ENCODE measurements at regions not wholly inside any gene's neighbourhood (a gene's known extent, or its start where the extent isn't known, plus 50 kb on each side); places are given as distances from the start of the nearest gene placed in this dataset.
A peak's percentile ranks its signal among the peaks of the same experiment; 100 is the strongest.

DNA sequence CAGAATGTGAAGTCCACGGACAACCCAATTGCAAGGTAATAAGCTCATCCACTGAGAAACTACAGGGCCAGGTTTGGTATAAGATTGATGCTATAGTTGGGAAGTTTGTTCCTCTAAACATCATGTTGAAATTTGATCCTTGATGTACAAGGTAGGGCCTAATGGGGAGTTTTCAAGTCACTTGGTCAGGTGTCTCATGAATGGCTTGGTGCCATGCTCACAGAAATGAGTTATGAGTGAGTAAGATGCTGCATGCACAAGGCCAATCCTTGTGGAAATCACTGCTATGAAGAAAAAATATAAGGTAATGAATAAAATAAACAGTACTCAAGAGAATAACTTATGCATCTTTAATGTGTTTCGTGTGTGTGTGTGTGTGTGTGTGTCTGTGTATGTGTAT is 1891.2 kb downstream of the NCAM2 start:
- DNase-seq (ENCODE audit: low read depth, low spot score), result no peak
- H3K4me3 ChIP-seq (ENCODE audit: low read depth, low read length), result no peak overlapping the region
- in situ Hi-C loops (cut with HindIII; ENCODE audit: low sequenced_read_pairs), result no loop called here
- TF ChIP-seq, protein P1, sequence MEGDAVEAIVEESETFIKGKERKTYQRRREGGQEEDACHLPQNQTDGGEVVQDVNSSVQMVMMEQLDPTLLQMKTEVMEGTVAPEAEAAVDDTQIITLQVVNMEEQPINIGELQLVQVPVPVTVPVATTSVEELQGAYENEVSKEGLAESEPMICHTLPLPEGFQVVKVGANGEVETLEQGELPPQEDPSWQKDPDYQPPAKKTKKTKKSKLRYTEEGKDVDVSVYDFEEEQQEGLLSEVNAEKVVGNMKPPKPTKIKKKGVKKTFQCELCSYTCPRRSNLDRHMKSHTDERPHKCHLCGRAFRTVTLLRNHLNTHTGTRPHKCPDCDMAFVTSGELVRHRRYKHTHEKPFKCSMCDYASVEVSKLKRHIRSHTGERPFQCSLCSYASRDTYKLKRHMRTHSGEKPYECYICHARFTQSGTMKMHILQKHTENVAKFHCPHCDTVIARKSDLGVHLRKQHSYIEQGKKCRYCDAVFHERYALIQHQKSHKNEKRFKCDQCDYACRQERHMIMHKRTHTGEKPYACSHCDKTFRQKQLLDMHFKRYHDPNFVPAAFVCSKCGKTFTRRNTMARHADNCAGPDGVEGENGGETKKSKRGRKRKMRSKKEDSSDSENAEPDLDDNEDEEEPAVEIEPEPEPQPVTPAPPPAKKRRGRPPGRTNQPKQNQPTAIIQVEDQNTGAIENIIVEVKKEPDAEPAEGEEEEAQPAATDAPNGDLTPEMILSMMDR (IDR thresholded peaks at IDR 0.05; ENCODE audit: low read depth, low read length), result no peak

DNA sequence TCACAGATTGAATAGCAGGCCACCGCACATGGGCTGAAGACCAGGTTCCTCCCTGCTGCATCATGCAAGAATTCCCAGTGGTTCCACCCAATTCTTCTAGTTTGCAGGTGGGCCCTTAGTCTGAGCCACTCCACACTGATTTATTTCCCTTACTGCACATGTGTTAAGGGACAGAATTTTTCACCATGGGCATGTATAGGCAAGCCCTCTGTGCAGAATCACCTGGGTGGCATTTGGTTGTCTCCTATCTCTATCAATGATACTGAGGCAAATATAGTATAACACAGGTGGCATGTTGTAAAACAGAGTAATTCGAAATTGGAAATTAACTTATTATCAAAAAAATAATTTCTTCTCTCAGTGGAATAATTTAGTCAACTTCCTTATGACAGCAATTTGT is 1892.4 kb downstream of the NCAM2 start:
- DNase-seq (ENCODE audit: low read depth, low spot score), result no peak
- in situ Hi-C loops (cut with HindIII; ENCODE audit: low sequenced_read_pairs), result no loop called here
- H3K4me3 ChIP-seq (ENCODE audit: low read depth, low read length), result no peak overlapping the region
- TF ChIP-seq, protein P1 (IDR thresholded peaks at IDR 0.05; ENCODE audit: low read depth, low read length), result no peak

DNA sequence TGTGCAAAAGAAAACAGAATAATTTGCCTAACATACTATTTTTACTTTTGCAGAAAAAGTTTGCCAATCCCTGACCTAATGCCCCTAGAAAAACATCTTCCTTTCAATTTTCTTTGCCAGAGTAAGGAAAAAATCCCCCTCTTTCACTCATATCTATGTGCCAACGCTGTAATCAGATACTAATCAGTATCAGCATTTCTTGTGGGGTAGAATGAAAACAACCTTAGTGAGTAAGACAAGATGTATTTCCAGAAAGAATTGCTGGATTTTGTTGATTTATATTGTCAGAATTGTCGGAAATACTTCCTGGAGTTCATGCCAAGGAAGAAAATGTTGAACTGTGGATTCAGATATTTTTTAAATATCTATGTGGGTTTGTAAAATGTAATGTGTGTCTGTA is 1893.8 kb downstream of the NCAM2 start:
- DNase-seq (ENCODE audit: low read depth, low spot score), result no peak
- TF ChIP-seq, protein P1 (IDR thresholded peaks at IDR 0.05; ENCODE audit: low read depth, low read length), result no peak
- in situ Hi-C loops (cut with HindIII; ENCODE audit: low sequenced_read_pairs), result no loop called here
- H3K4me3 ChIP-seq (ENCODE audit: low read depth, low read length), result no peak overlapping the region

DNA sequence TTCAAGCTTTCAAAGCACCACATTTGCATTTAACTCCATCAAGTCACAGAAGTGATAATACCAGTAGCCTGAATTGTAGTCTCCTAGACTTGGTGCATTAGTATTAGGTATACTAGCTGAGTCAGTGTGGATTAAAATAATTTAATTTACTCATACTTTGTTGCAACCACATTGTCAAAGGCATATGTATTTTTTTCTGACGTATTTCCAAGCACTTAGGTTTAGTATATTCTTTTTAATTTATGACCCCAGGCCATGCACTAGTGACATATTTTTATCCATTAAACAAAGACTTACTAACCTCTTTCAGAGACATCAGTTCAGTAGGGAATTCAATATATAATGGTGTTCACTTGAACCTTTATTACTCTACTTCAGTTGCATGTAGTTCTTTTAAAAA is 1894.5 kb downstream of the NCAM2 start:
- DNase-seq (ENCODE audit: low read depth, low spot score), result no peak
- TF ChIP-seq, protein P1 (IDR thresholded peaks at IDR 0.05; ENCODE audit: low read depth, low read length), result no peak
- no peak overlapping the region for H3K4me3 ChIP-seq (ENCODE audit: low read depth, low read length)
- in situ Hi-C loops (cut with HindIII; ENCODE audit: low sequenced_read_pairs), result no loop called here

DNA sequence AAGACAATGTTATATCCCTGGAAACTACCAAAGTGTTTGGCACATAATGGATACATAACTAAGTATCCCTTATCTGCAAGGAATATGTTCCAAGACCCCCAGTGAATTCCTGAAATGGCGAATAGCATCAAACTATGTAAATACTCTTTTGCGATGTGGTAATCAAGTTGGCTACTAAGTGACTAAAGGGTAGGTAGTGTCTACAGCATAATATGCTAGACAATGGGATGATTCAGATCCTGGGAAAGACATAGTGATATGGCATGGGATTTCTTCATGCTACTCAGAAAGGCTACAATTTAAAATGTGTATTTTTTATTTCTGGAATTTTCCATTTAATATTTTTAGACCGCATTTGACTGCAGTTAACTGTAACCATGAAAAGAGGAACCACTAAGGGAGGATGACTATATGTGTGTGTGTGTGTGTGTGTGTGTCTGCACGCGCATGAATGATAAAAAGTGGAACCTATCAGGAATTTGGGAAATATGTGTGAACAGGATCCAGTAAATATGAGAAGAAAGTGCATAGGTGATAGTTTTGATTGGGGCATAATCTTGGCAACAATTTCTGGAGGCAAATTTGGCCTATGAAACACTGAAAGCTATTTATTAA is 1899.9 kb downstream of the NCAM2 start:
- H3K4me3 ChIP-seq (ENCODE audit: low read depth, low read length), result no peak overlapping the region
- in situ Hi-C loops (cut with HindIII; ENCODE audit: low sequenced_read_pairs), result no loop called here
- TF ChIP-seq, protein P1 (IDR thresholded peaks at IDR 0.05; ENCODE audit: low read depth, low read length), result no peak
- DNase-seq (ENCODE audit: low read depth, low spot score), result no peak

DNA sequence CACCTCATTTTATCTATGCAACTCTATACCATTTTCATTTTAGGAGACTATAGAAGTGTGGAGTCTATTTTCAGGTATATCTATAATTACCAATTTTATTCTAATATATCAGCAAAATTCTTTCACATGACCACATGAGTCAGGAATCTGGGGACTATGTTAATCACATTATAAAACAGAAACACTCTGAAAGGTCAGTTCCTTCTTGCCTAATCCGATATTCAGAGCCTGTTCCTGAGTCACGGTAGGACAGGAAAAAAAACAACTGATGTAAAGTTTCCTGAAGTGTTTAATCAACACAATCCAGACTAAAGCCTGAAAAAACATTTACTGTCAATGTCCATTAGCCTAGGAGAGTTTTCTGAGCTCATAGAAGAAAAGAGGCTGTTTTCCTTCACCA is 1902.3 kb downstream of the NCAM2 start:
- H3K4me3 ChIP-seq (ENCODE audit: low read depth, low read length), result no peak overlapping the region
- in situ Hi-C loops (cut with HindIII; ENCODE audit: low sequenced_read_pairs), result no loop called here
- DNase-seq (ENCODE audit: low read depth, low spot score), result peak; percentile 31
- TF ChIP-seq, protein P1 (IDR thresholded peaks at IDR 0.05; ENCODE audit: low read depth, low read length), result no peak

DNA sequence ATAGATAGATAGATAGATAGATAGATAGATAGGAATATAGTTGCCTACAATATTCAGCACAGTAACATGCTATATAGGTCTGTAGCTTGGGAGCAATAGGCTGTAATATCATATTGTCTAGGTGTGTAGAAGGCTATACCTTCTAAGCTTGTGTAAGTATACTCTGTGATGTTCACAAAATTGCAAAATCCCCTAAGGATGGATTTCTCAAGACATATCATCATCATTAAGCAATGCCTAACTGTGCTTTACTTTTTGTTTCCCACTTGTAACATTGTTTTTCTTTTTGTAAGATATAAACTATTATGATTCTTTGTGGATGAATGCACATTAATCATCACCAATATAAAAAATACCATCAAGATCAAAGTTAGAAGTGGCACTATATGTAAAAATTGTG is 1905.6 kb downstream of the NCAM2 start:
- no peak overlapping the region for H3K4me3 ChIP-seq (ENCODE audit: low read depth, low read length)
- DNase-seq (ENCODE audit: low read depth, low spot score), result no peak
- TF ChIP-seq, protein P1 (IDR thresholded peaks at IDR 0.05; ENCODE audit: low read depth, low read length), result no peak
- in situ Hi-C loops (cut with HindIII; ENCODE audit: low sequenced_read_pairs), result no loop called here
